ENCODE measurements at regions not wholly inside any gene's neighbourhood (a gene's known extent, or its start where the extent isn't known, plus 50 kb on each side); places are given as distances from the start of the nearest gene placed in this dataset.
"Not testable (repeated sequence)": the region's sequence is repeated elsewhere in the genome, so short reads cannot be mapped to it uniquely, and the experiment has no call there.

GRCh38 chr10:2367083-2367482, 629.8 kb upstream of the ADARB2 start:
- DNase-seq (ENCODE audit: low read depth): no peak

GRCh38 chr10:2366264-2366931, 629.1 kb upstream of the ADARB2 start:
- no peak for DNase-seq (ENCODE audit: low read depth)

GRCh38 chr10:2362331-2362730, 625.0 kb upstream of the ADARB2 start:
- no peak for DNase-seq (ENCODE audit: low read depth)

- no peak for DNase-seq (ENCODE audit: low read depth)
Measured at GRCh38 chr10:2358586-2358985, 621.3 kb upstream of the ADARB2 start.

- DNase-seq (ENCODE audit: low read depth): no peak
Measured at GRCh38 chr10:2356670-2357069, 619.3 kb upstream of the ADARB2 start.

GRCh38 chr10:2351566-2351965, 614.2 kb upstream of the ADARB2 start:
- no peak for DNase-seq (ENCODE audit: low read depth)

GRCh38 chr10:2342206-2342605, 604.9 kb upstream of the ADARB2 start:
- DNase-seq (ENCODE audit: low read depth): no peak

- DNase-seq (ENCODE audit: low read depth): no peak
Measured at GRCh38 chr10:2340831-2341647, 603.7 kb upstream of the ADARB2 start.

GRCh38 chr10:2335626-2336025, 598.3 kb upstream of the ADARB2 start:
- no peak for DNase-seq (ENCODE audit: low read depth)

GRCh38 chr10:2334575-2334974, 597.2 kb upstream of the ADARB2 start:
- no peak for DNase-seq (ENCODE audit: low read depth)

GRCh38 chr10:2329082-2329481, 591.8 kb upstream of the ADARB2 start:
- DNase-seq (ENCODE audit: low read depth): no peak

GRCh38 chr10:2326411-2326810, 589.1 kb upstream of the ADARB2 start:
- DNase-seq (ENCODE audit: low read depth): no peak

GRCh38 chr10:2315045-2315485, 577.7 kb upstream of the ADARB2 start:
- not testable (repeated sequence) for DNase-seq (ENCODE audit: low read depth)

GRCh38 chr10:2306081-2306480, 568.8 kb upstream of the ADARB2 start:
- no peak for DNase-seq (ENCODE audit: low read depth)

GRCh38 chr10:2303169-2303568, 565.8 kb upstream of the ADARB2 start:
- no peak for DNase-seq (ENCODE audit: low read depth)

GRCh38 chr10:2301227-2301626, 563.9 kb upstream of the ADARB2 start:
- no peak for DNase-seq (ENCODE audit: low read depth)

- no peak for DNase-seq (ENCODE audit: low read depth)
Measured at GRCh38 chr10:2300231-2300630, 562.9 kb upstream of the ADARB2 start.

GRCh38 chr10:2296179-2296891, 559.0 kb upstream of the ADARB2 start:
- DNase-seq (ENCODE audit: low read depth): no peak

- no peak for DNase-seq (ENCODE audit: low read depth)
Measured at GRCh38 chr10:2294739-2295138, 557.4 kb upstream of the ADARB2 start.

GRCh38 chr10:2284071-2284470, 546.7 kb upstream of the ADARB2 start:
- DNase-seq (ENCODE audit: low read depth): no peak

- no peak for DNase-seq (ENCODE audit: low read depth)
Measured at GRCh38 chr10:2282202-2282601, 544.9 kb upstream of the ADARB2 start.

- DNase-seq (ENCODE audit: low read depth): no peak
Measured at GRCh38 chr10:2280713-2281300, 543.5 kb upstream of the ADARB2 start.
